Upper lobe of left lung (tissue), 4 donors: ENCODE measurements at regions not wholly inside any gene's neighbourhood (a gene's known extent, or its start where the extent isn't known, plus 50 kb on each side); places are given as distances from the start of the nearest gene placed in this dataset.

ENCODE experiments used
- CTCF ChIP-seq, 6 experiments: fragments of 450-650 bp in 4 of 6; fragments of 200-600 bp in 2 of 6; sonication (generic) in 2 of 6; IDR thresholded peaks; one replicate each; pipeline ENCODE4 v1.5.1; 2016 to 2019; ENCODE audit warnings: antibody characterized with exemption in 6 of 6
- EP300 ChIP-seq, 4 donors: sonication (generic); formaldehyde crosslinking; IDR thresholded peaks; one replicate each; pipeline ENCODE4 v1.5.1; 2017; ENCODE audit warnings: antibody characterized with exemption in 4 of 4, control low read depth in 2 of 4
- POLR2AphosphoS5 ChIP-seq, 2 donors: sonication (generic); formaldehyde crosslinking; IDR thresholded peaks; one replicate each; pipeline ENCODE4 v1.5.1; 2017; ENCODE audit warnings: antibody characterized with exemption in 2 of 2

DNA sequence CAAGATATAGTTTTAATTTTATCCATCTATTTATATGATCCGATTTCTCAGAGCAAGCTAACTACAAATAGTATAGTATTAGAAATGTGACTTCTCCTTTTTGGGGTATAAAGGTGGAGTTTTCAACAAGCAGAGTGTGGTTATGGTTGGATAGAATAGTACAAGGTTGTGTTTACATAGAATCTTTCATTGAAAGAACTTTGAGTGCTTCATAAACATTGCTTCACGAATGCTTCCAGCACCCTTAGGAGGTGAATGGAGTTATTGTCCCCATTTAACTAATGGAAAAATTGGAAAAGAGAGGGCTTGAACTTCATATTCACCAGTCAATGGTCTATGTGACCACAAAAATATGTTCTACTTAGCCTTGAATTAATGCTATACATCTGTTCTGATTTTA, 134.1 kb upstream of the CITED2 start:
- no peak for TF ChIP-seq CTCF (IDR thresholded peaks at IDR 0.05)
- TF ChIP-seq POLR2AphosphoS5 (IDR thresholded peaks at IDR 0.05) = no peak
- TF ChIP-seq EP300 (IDR thresholded peaks at IDR 0.05) = no peak
